ENCODE measurements at regions not wholly inside any gene's neighbourhood (a gene's known extent, or its start where the extent isn't known, plus 50 kb on each side); places are given as distances from the start of the nearest gene placed in this dataset.

- Histone ChIP-seq H3K4me3 (replicated peaks; ENCODE audit: insufficient read depth, low read length) (no peak overlapping the region), H3K27me3 (ENCODE audit: insufficient read depth, poor library complexity, severe bottlenecking) (peaks cover 5% of the 10 kb centered on the region)
Measured at GRCh38 chr11:131206671-131207070, 163.7 kb upstream of the NTM start.

GRCh38 chr11:131207901-131208300 is 162.5 kb upstream of the NTM start:
- no peak for DNase-seq (ENCODE audit: low read depth in 1 of 2, low spot score in 1 of 2)
- H3K4me3 ChIP-seq (replicated peaks; ENCODE audit: insufficient read depth, low read length), result no peak overlapping the region
- H3K27ac ChIP-seq (replicated peaks), result no peak overlapping the region
- no peak for TF ChIP-seq CTCF (IDR thresholded peaks at IDR 0.05; ENCODE audit: insufficient read depth, low read length)
- TF ChIP-seq REST (IDR thresholded peaks at IDR 0.05; ENCODE audit: insufficient replicate concordance, low read depth), result no peak
- TF ChIP-seq POLR2AphosphoS5 (IDR thresholded peaks at IDR 0.05; ENCODE audit: low read depth), result no peak
- no peak for TF ChIP-seq GABPA (IDR thresholded peaks at IDR 0.05; ENCODE audit: low read depth)
- no peak for TF ChIP-seq SPI1 (IDR thresholded peaks at IDR 0.05; ENCODE audit: borderline replicate concordance, low read depth)
- H3K27me3 ChIP-seq (ENCODE audit: insufficient read depth, poor library complexity, severe bottlenecking), result peaks cover 5% of the 10 kb centered on the region

More at GRCh38 chr11:131206671-131207070, 163.7 kb upstream of the NTM start:
- TF ChIP-seq SPI1 (IDR thresholded peaks at IDR 0.05; ENCODE audit: borderline replicate concordance, low read depth) (no peak), CTCF (IDR thresholded peaks at IDR 0.05; ENCODE audit: insufficient read depth, low read length) (no peak), GABPA (IDR thresholded peaks at IDR 0.05; ENCODE audit: low read depth) (no peak), POLR2AphosphoS5 (IDR thresholded peaks at IDR 0.05; ENCODE audit: low read depth) (no peak), REST (IDR thresholded peaks at IDR 0.05; ENCODE audit: insufficient replicate concordance, low read depth) (no peak)
- no peak for DNase-seq (ENCODE audit: low read depth in 1 of 2, low spot score in 1 of 2)
- no peak overlapping the region for H3K27ac ChIP-seq (replicated peaks)

GRCh38 chr11:131217313-131218310 is 152.8 kb upstream of the NTM start:
- TF ChIP-seq CTCF (IDR thresholded peaks at IDR 0.05; ENCODE audit: insufficient read depth, low read length) (no peak), POLR2AphosphoS5 (IDR thresholded peaks at IDR 0.05; ENCODE audit: low read depth) (no peak), GABPA (IDR thresholded peaks at IDR 0.05; ENCODE audit: low read depth) (no peak), REST (IDR thresholded peaks at IDR 0.05; ENCODE audit: insufficient replicate concordance, low read depth) (no peak), SPI1 (IDR thresholded peaks at IDR 0.05; ENCODE audit: borderline replicate concordance, low read depth) (no peak)
- DNase-seq (ENCODE audit: low read depth in 1 of 2, low spot score in 1 of 2), result no peak
- peaks cover 5% of the 10 kb centered on the region for H3K27me3 ChIP-seq (ENCODE audit: insufficient read depth, poor library complexity, severe bottlenecking)
- H3K4me3 ChIP-seq (replicated peaks; ENCODE audit: insufficient read depth, low read length), result no peak overlapping the region
- H3K27ac ChIP-seq (replicated peaks), result no peak overlapping the region

Data from HL-60 (cell line).